RPMI8226 (cell line): ENCODE measurements at regions not wholly inside any gene's neighbourhood (a gene's known extent, or its start where the extent isn't known, plus 50 kb on each side); places are given as distances from the start of the nearest gene placed in this dataset.
"Not testable (repeated sequence)": the region's sequence is repeated elsewhere in the genome, so short reads cannot be mapped to it uniquely, and the experiment has no call there.

Experiments used
- DNase-seq: peaks from one replicate; pipeline ENCODE4 v3.0.0-alpha.2; 2015

DNA sequence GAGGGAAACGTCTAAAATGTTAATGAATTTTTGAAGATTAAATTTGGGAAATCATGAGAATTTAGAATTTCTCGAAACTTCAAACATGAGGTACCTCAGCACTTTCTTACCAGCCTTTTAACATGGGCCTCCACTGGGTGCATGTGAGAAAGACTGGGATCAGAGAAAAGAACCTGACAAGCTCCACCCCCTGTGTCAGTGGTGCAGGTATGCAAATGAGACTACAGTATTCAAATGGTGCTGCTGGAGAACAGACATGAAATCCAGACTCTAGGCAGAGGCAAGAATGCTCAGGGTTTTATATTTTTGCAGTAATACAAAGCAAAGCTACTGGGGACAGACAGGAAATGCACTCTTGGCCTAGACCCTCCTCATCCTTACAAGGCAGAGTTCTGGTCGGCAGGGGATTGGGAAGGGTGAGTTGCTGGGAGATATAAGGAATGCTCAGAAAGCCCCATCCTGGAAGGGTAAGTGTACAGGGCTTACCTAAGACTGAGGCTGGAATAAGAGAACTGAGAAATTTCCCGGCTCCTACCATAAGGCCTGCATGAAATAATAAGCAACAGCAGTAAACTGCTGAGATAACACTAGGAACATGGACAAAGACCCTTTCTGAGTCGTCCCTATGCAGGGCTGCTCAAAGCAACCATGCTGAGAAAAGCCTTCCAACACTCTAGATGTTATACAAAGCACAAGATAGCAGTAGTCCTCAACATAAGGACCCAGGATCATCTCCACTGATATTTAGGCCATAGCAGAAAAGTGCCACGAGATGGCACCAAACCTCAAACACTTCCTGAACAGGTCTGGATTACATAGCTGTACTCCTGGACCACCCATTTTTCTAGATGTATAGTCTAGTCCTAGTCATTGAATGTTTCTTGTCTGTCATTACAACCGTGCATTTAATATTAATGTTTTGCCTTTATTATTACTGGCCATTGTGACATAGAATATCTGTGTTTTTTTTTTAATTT is 260.8 kb downstream of the RASSF9 start:
- DNase-seq, result peak; percentile 44

- no peak for DNase-seq
Measured at GRCh38 chr12:85580562-85581168, 255.5 kb downstream of the RASSF9 start.

DNA sequence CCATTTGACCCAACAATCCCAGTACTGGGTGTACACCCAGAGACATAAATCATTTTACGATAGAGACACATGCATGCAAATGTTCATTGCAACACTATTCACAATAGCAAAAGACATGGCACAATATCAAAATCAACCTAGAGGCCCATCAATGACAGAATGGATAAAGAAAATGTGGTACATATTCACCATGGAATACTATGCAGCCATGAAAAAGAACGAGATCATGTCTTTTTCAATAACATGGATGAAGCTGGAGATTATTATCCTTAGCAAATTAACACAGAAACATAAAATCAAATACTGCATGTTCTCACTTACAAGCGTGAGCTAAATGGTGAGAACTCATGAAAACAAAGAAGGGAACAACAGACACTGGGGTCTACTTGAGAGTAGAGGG is 249.1 kb downstream of the RASSF9 start:
- no peak for DNase-seq

DNA sequence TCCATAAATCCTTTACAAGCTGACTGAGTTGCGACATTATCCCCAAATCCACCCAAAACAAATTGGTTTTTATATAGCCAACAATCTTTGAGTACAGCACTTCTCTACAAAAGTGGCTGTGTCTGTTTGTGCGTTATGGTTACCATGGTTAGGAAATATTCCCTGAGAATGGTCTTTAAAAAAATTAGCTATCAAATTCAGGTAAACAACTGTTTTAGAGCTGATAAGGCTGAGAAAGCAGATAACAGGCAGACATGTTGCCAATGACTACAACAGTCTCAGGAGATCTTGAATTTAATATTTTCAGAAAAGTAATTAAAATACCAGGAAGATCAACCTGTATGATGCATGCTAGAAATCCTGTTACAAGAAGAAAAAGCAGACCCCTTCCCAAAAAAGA is 248.0 kb downstream of the RASSF9 start:
- no peak for DNase-seq

GRCh38 chr12:85600841-85601240 is 235.4 kb downstream of the RASSF9 start:
- DNase-seq, result no peak

- DNase-seq, result no peak
Measured at GRCh38 chr12:85603556-85603955, 232.7 kb downstream of the RASSF9 start.

DNA sequence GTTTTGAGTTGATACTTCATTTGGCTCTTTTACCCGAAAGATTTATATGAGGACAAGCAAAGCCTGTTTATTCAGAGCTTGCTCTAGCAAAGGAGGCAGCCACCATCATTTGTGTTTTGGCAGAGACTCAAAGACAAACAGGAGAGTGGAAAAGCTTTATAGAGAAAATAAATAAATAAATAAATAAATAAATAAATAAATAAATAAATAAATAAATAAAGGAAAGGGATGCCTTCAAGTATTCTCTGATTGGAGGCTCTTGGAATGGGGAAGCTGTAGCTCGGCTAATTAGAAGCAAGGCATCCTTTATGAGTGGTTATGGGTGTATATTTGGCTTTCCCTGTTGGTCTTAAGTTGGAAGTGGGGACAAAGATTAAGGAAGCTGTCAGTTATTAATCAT is 229.8 kb downstream of the RASSF9 start:
- no peak for DNase-seq

GRCh38 chr12:85609778-85610177 is 226.4 kb downstream of the RASSF9 start:
- no peak for DNase-seq

GRCh38 chr12:85610194-85610593 is 226.0 kb downstream of the RASSF9 start:
- no peak for DNase-seq

- DNase-seq, result no peak
Measured at GRCh38 chr12:85616201-85616600, 220.0 kb downstream of the RASSF9 start.

DNA sequence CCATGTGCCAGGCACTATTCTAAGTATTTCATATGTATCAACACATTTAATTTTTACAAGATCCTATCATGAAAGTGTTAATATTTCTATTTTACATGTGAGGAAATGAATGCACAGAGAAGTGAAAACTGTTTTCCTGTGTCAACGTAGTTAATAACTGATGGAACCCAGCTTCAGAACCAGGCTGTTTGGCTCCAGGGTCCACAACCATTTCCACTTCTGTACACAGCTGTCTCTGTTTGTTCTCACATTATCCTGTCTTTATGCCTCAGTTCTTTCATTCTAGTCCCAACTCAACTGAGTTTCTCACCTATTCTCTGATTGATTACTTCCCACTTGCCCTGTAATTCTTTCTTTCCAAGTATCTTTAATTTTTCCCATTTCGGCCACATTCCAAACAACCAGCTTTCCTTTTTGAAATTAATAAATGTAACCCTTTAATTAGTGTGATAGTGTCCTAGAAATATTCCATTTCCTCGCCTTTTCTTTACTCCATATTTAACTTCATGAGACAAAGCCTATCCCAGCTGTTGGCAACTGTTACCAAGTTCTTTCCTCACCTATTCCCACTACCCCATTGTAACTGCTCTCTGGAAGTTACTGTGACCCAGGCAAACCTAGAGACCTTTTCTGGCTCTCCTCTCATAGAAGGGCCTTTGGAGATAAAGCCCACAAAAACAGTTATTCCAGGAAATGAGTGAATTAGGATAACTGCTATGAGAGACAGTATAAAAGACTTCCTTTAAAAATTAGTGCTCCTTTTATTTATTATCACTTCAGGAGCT is 218.7 kb downstream of the RASSF9 start:
- no peak for DNase-seq

- no peak for DNase-seq
Measured at GRCh38 chr12:85621041-85621440, 215.2 kb downstream of the RASSF9 start.

DNA sequence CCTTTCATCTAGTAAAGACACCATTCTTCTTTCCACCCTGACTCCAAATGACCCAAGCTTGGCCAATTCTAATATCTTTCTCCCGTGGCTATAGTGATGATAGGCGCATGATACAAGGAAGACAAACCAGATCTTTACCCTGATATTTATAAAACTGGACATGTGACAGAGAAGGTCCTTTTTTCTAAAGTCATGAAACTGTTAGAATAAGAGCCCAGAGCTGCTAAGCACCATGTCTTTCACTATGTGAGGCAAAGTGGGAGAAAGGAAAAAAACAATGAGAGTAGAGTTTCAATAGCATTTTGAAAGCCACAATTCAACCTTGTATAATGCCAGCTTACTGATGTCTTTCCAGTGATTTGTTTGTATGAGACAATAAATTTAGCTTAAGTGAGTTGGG is 212.4 kb downstream of the RASSF9 start:
- no peak for DNase-seq

- DNase-seq, result no peak
Measured at GRCh38 chr12:85625467-85625866, 210.7 kb downstream of the RASSF9 start.

GRCh38 chr12:85626001-85626783 is 210.0 kb downstream of the RASSF9 start:
- no peak for DNase-seq

- no peak for DNase-seq
Measured at GRCh38 chr12:85626784-85627171, 209.4 kb downstream of the RASSF9 start.

GRCh38 chr12:85627584-85627983 is 208.6 kb downstream of the RASSF9 start:
- DNase-seq, result no peak

DNA sequence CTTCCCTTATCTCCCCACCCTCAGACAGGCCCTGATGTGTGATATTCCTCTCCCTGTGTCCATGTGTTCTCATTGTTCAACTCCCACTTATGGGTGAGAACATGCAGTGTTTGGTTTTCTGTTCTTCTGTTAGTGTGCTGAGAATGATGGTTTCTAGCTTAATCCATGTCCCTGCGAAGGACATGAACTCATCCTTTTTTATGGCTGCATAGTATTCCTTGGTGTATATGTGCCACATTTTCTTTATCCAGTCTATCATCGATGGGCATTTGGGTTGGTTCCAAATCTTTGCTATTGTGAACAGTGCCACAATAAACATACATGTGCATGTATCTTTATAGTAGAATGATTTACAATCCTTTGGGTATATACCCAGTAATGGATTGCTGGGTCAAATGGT is 207.6 kb downstream of the RASSF9 start:
- DNase-seq, result not testable (repeated sequence)

DNA sequence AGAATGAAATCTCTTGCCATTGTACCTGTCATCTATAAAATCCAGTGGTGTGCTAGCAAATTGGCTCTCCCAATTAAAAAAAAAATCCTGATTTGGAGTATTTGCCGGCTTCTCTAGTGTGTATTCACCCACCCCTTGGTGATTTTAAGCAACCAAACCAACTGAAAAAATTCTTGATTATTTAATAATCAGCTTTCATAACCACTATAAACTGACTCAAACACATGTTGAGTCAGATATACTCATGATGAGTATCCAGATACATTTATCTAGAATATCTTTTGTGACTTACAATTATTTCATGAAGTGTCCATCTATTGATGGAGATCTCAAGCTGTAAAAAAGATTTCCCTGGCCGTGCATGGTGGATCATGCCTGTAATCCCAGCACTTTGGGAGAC is 205.4 kb downstream of the RASSF9 start:
- no peak for DNase-seq

- no peak for DNase-seq
Measured at GRCh38 chr12:85632390-85632789, 203.8 kb downstream of the RASSF9 start.

DNA sequence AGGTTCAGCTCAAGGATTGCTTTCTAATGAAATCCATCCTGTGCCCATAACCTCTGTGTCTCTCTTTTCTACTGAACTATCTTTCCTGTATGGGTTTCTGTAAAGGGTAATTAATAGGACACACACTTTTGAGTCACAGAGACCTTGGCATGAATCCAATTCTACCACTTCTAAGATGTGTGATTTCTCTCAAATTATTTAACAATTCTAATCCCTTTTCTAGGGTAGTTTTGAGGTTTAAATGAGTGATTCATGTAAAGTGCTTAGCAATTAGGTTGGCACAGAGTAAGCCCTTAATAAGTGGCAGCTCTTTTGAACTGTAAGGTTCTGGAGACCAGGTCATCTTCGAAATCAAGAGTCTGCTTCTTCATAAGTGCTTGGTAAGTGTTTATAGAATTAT is 202.7 kb downstream of the RASSF9 start:
- DNase-seq, result no peak

DNA sequence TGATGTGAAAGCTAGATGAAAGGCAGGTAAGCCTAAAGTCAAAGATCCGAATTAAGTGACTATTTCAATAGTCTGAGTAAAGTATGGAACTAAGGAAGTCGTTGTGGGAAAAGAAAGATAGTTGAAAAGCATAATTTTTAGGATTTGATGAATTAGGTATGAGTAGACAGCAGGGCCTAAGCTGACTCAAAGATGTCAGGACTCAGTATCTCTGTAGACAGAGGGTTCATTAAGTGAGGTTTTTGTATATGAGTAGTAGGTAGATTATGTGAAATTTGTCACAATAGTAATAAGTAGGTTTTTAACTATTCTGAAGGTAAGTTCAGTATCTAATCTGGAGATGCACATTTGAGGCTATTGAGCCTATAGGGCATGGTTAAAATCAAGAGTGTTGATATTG is 196.4 kb downstream of the RASSF9 start:
- DNase-seq, result no peak

DNA sequence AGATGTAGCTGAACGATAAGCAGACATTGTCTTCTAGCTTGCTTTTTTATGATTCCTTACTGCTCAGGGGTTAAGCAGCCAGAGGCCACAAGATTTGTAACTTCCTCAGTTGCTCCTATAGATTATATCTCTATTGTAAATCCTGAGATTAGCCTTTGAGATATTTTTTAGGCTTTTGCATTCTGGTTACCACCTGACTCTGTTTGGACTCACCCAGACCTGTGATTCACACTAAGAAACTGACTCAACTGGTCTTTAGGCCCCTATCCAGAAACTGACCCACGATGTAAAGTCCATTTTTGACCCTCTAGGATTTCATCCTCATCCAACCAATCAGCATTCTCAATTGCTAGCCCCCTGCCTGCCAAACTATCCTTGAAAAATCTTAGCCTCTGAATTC is 194.4 kb downstream of the RASSF9 start:
- no peak for DNase-seq
